ENCODE measurements at regions not wholly inside any gene's neighbourhood (a gene's known extent, or its start where the extent isn't known, plus 50 kb on each side); places are given as distances from the start of the nearest gene placed in this dataset.

DNA sequence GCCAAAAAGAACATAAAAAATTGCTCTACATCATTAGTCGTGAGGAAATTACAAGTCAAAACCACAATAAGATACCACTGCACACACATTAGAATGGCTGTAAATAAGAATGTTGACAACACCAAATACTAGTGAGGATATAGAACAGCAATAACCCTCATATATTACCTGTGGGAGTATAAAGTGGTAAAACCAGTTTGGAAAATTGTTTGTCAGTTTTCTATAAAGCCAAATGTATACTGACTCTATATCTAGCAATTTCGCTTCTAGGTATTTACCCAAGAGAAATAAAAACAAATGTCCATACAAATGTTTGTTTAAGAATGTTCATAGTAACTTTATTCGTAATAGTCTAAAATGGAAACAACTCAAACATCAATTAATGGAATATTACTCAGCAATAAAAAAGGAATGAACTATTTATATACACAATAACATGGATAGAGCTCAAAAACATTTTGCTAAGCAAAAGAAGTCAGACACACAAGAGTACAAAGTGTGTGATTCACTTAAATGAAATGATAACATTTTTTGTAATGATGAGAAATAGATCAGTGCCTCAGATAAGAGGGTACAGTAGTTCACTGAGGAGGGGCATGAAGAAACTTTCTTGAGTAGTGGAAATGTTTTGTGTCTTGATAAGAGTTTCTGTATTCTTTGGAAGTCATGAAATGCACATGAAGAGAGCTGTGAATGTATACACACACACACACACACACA, 219.6 kb upstream of the ZNF462 start:
- no peak overlapping the region for H2BK15ac ChIP-seq (ENCODE audit: low read length)
- H2BK120ac ChIP-seq (replicated peaks; ENCODE audit: low read depth, low read length): no peak overlapping the region
- WGBS, 2 experiments (ENCODE audit: extremely low coverage in 1 of 2, insufficient coverage in 1 of 2, insufficient read length in 1 of 2, insufficient replicate concordance in 2 of 2, low coverage in 1 of 2, low lambda C conversion rate in 2 of 2, missing lambda C conversion rate in 1 of 2): 94% methylated on average over 3 of the region's 3 CpGs; no CpG with 5 or more reads in 1 of the 2 experiments

More for the DNA sequence above, 219.6 kb upstream of the ZNF462 start:
- no peak overlapping the region for H3K9ac ChIP-seq (replicated peaks in 1 of 4; ENCODE audit: extremely low read depth in 1 of 4, low read depth in 3 of 4, low read length in 3 of 4)
- 0 out of 2 replicates have a peak, but pooled peaks cover 2% of the 10 kb centered on the region for H3K23me2 ChIP-seq (ENCODE audit: low read depth, low read length)
- no peaks in the 10 kb centered on the region for H3K79me2 ChIP-seq (ENCODE audit: control insufficient read depth in 1 of 2, insufficient read depth in 2 of 2, low read length in 2 of 2)
- H3K56ac ChIP-seq (replicated peaks; ENCODE audit: insufficient read length, low read depth, low read length): no peak overlapping the region
- no peak overlapping the region for H2BK5ac ChIP-seq (ENCODE audit: low read depth, low read length)
- H3K36me3 ChIP-seq (ENCODE audit: control insufficient read depth in 2 of 4, insufficient read depth in 4 of 4, low read length in 3 of 4): no peaks in the 10 kb centered on the region
- no peak overlapping the region for H4K91ac ChIP-seq (replicated peaks; ENCODE audit: insufficient read length, low read length)
- no peaks in the 10 kb centered on the region for H3K4me1 ChIP-seq (replicated peaks in 1 of 4; ENCODE audit: control insufficient read depth in 3 of 4, insufficient read depth in 4 of 4, low read length in 3 of 4)
- no peak overlapping the region for H2AK5ac ChIP-seq (ENCODE audit: low read depth, low read length)
- TF ChIP-seq RFX5 (IDR thresholded peaks at IDR 0.05; ENCODE audit: borderline replicate concordance, low read depth, low read length) (no peak), CBX5 (IDR thresholded peaks at IDR 0.05; ENCODE audit: low read depth, low read length) (no peak), CHD1 (IDR thresholded peaks at IDR 0.05; ENCODE audit: low read depth, low read length) (no peak), CHD2 (IDR thresholded peaks at IDR 0.05; ENCODE audit: low read length) (no peak), BRCA1 (IDR thresholded peaks at IDR 0.05; ENCODE audit: low read depth, low read length) (no peak), KDM5A (IDR thresholded peaks at IDR 0.05; ENCODE audit: low read length) (no peak), RBBP5 (IDR thresholded peaks at IDR 0.05; ENCODE audit: borderline replicate concordance, low read depth, low read length) (no peak)
- TF ChIP-seq, protein P1, sequence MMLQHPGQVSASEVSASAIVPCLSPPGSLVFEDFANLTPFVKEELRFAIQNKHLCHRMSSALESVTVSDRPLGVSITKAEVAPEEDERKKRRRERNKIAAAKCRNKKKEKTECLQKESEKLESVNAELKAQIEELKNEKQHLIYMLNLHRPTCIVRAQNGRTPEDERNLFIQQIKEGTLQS (IDR thresholded peaks at IDR 0.05; ENCODE audit: insufficient read depth, low read depth, low read length): no peak
- no peaks in the 10 kb centered on the region for H3K27me3 ChIP-seq (replicated peaks in 1 of 4; ENCODE audit: control insufficient read depth in 3 of 4, extremely low read depth in 1 of 4, insufficient read depth in 3 of 4, low read length in 3 of 4)
- ChIA-PET POLR2A (ENCODE audit: partially characterized antibody) (interaction anchor here (0.7 kb wide), 1 partner anchor 704 kb away, joined by 4 read pairs; no protein-coding TSS in a partner anchor), CTCF (ENCODE audit: partially characterized antibody) (interaction anchor here (0.7 to 1.0 kb wide), 3 partner anchors 38 to 359 kb away, joined by 3 read pairs; no protein-coding TSS in a partner anchor)
- H2BK20ac ChIP-seq (ENCODE audit: low read length): no peak overlapping the region
- H2AFZ ChIP-seq (ENCODE audit: low read length): no peak overlapping the region
- H4K20me1 ChIP-seq (replicated peaks in 1 of 2; ENCODE audit: control insufficient read depth in 1 of 2, insufficient read depth in 2 of 2, low read length in 2 of 2): no peaks in the 10 kb centered on the region
- no peak overlapping the region for H3K4ac ChIP-seq (replicated peaks; ENCODE audit: insufficient read length, low read depth, low read length)
- H3K4me2 ChIP-seq (ENCODE audit: insufficient read depth in 1 of 2, low read depth in 2 of 2, low read length in 2 of 2): no peak overlapping the region
- H3K79me1 ChIP-seq (ENCODE audit: low read depth, low read length): no peaks in the 10 kb centered on the region
- H3K4me3 ChIP-seq (ENCODE audit: extremely low read depth in 1 of 4, insufficient read depth in 2 of 4, low read depth in 3 of 4, low read length in 4 of 4): no peak overlapping the region
- no peak overlapping the region for H3K27ac ChIP-seq (ENCODE audit: low read depth, low read length)
- H4K5ac ChIP-seq (ENCODE audit: insufficient read length, low read depth, low read length): no peak overlapping the region
- no peak overlapping the region for H3K23ac ChIP-seq (ENCODE audit: insufficient read length)
- H4K8ac ChIP-seq (ENCODE audit: extremely low read depth, insufficient read depth, low read length): no peak overlapping the region
- no peaks in the 10 kb centered on the region; a peak in 1 of 4 replicates for H3K9me3 ChIP-seq (ENCODE audit: insufficient read depth in 2 of 2, low read depth in 1 of 2, low read length in 1 of 2)
- no peak overlapping the region for H2BK12ac ChIP-seq (ENCODE audit: low read depth, low read length)
- H3K18ac ChIP-seq (ENCODE audit: extremely low read depth, low read length): no peak overlapping the region
- FAIRE-seq (no peak), DNase-seq (ENCODE audit: low read depth in 1 of 2, low spot score in 2 of 2) (no peak)
- H3K14ac ChIP-seq (ENCODE audit: insufficient read length): no peak overlapping the region

Measured in H1 (cell line).